NCI-H446 treated with DMSO at 0.1 percent for 48 hours (cell line): ENCODE measurements at regions not wholly inside any gene's neighbourhood (a gene's known extent, or its start where the extent isn't known, plus 50 kb on each side); places are given as distances from the start of the nearest gene placed in this dataset.

Source experiments
- DNase-seq: peaks from one replicate; lab custom pipeline; 2025; lab: John Stamatoyannopoulos, UW

DNA sequence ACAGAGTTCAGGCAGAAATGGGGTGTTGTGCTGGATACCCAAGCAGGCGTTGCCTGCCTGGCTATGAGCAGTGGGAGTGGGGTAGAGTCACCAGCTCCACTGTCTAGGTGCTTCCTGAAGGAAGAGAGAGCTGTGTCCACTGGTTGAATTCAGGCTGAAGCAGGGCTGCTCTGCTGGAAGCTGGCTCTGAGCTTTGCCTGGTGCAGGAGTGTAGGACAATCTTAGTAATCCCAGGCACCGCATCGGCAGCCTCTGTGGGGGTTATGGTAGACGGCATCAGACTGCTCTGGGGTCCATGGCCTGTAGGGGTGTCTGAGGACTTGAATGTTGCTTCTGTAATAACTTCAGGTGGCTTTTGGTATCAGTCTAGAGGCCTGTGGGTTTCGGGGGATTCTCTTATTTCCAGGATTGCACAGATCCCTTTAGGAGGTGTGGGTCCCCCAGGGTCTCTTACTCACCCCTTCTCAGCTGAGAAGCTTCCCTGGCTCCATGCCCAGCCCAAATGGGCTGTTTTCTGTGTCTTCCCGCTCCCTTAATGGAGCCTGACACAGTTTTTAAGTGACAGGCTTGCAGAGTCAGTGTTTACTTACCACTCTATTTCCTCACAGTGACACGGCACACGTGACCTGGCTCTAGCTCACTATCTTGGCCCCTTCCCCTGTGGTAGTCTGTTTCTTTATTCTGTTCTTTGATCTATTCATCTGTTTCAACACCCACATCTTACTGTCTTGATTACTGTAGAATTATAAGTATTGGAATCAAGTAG, 644.3 kb downstream of the CBLN2 start:
- no peak for DNase-seq

DNA sequence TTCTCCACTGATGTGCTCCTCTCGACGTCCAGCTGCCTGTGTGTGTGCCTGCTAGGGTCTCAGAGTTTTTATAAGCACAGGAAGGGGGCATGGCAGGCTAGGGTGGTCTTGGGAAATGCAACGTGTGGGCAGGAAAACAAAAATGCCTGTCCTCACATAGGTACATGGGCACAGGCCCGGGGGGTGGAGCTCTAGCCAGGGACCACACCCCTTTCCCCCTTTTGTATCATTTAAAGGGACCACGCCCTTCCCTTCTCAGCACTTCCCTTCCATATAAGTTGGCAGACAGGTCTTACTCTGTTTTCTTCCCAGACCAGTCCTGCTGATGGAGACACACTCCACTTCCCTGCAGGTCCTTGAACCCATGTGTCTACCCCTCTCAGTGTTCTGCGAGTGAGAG, 645.0 kb downstream of the CBLN2 start:
- DNase-seq = no peak

DNA sequence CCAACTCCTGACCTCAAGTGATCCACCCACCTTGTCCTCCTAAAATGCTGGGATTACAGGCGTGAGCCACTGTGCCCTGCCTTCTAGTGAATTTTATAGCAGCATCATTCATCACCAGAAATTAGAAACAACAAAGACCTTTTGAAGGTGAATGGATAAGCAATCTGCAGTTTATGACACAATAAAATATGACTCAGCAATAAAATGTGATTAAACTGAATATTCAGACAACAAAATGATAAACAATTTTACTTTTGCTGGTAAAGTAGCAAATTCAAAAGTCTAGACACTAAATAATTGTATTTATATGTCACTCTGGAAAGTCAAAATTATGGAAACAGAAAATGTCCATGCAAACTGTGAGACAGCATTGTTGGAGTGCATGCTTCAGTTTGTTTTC, 656.6 kb downstream of the CBLN2 start:
- no peak for DNase-seq

DNA sequence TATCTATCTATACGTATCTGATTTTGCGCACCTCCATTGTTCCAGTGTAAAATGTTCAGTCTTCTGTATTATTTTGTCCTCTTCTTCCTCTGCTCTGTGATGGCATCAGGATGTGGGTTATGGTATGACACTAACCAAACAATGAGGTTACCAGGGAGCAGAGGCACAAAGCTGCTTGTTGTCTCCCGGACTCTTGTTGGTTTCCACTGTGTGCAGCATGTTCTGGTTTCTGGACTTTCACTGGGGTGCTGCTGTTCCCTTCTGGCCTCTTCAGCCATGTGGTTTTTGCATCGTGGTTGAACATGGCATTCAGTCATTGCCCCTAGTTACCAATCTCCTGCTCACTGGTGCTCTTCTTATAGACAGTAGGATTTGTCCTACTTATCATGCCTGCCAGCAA, 665.9 kb downstream of the CBLN2 start:
- no peak for DNase-seq

DNA sequence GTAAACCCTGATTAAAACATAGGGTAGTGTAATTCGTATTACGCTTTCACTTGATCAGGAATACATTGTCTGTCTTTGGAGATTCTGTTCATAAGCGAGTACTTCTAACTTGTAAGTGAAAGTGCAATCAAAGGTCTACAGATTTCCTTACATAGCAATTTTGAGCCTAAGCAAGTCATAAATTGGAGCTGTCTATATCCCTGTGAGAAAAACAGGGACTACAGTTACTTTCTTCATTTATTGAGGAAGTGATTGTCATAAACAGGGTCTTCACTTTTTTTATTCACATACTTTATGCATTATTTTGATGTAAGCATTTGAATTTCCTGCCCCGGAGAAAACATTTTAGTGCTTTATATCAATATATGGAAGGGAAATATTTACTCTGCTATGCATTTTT, 670.4 kb downstream of the CBLN2 start:
- DNase-seq = no peak

DNA sequence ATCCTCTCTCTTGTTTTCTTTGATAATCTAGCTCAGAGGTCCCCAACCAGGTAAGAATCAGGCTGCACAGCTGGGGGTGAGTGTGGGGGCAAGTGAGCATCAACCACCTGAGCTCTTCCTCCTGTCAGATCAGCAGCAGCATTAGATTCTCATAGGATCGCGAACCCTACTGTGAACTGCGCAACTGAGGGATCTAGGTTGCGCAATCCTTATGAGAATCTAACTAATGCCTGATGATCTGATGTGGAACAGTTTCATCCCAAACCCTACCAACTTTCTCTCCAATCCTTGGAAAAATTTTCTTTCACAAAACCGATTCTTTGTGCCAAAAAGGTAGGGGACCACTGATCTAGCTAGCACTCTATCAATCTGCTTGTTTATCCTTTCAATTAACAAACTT, 678.3 kb downstream of the CBLN2 start:
- no peak for DNase-seq

DNA sequence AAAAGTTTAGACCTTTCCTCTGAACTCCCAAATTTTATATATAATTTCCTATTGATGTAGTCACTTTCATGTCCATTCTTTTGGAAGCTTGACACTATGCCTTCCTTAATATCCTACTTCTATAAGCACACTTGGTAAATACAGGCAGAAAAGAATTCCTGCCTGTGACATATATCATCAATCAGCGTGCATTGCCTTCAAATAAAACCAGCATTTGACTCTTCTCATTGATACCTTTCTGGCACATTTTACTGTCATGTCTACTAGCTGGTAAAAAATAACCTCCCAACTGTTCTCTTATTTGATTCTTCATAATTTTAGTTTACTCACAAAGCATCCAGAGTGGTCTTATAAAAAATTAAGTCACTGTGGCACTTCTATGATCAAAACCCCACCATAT, 693.5 kb downstream of the CBLN2 start:
- DNase-seq = no peak

DNA sequence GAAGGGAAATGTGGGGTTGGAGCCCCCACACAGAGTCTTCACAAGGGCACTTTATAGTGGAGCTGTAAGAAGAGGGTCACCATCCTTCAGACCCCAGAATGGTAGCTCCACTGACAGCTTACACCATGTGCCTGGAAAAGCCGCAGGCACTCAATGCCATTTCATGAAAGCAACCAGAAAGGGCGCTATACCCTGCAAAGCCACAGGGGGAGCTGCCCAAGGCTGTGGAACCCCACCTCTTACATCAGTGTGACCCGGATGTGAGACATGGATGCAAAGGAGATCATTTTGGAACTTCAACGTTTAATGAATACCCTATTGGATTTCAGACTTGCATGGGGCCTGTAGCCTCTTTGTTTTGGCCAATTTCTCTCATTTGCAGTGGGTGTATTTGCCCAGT, 694.7 kb downstream of the CBLN2 start:
- DNase-seq = no peak

DNA sequence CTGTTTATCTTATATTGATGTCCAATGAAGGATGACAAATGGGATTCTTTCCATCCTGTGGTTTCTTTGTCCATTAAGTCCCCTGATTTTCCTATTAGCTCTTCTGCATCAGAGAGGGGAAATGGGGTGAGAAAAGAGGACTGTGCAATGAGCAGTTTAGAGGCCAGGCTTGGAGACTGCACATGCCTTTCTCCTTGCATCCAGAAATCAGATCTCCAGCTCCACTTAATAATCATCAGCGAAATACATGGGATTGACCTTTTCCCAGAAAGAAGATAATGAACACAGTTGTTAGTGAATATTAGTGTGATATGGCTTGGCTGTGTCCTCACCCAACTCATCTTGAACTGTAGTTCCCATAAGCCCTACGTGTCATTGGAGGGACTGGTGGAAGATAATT, 697.4 kb downstream of the CBLN2 start:
- DNase-seq = no peak

DNA sequence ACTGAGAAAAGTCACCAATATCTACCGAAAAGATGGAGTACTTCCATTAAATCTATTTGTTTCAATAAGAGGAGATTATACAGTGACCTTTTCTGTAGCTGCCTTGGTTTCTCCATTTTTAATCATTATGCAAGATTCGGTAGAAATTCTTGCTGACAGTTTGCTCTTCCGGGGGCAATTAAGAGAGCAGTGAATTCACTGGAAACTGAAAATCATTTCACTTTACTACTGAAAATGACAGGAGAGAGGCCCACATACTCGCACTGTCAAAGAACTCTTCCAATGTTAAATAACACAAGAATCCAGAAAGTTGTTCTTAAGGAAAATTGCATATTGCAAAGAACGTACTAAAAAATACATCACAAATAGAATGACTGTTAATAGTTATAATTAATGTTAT, 699.3 kb downstream of the CBLN2 start:
- no peak for DNase-seq

DNA sequence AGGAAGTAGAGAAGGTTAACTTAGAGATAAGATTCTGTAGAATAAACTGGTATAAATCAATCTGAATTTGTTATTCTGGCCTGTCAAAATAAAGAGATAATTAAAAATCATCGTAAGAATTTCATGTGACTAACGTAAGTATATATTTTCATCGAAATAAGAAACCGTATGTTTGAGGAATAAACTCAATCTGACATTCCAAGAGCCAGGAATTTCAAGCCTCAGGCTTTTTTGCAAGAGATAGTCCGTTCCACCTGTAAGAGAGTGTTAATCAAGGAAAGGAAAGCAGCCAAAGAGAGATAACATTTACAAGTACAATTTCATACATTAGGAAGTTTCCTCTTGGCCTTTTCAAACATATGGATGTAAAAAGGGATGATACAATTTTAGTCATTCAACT, 701.5 kb downstream of the CBLN2 start:
- no peak for DNase-seq

DNA sequence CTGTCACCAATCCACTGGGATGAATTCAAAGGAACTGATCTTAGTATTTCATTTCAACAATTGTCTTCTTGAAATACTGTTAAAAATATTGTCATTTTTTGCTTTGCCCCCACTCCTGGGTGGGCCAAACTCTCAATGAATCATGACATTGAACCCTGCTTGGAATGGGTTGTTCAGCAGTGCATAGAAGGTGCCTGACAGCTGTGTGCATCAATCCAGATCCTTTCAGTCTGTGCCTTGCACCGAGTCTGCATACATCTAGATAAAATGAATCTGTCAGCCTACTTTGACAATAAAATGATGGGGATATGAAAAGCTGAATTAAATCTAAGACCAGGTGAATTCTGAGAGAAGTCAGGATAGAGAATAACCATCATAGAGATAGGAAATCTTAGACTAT, 706.6 kb downstream of the CBLN2 start:
- DNase-seq = no peak

DNA sequence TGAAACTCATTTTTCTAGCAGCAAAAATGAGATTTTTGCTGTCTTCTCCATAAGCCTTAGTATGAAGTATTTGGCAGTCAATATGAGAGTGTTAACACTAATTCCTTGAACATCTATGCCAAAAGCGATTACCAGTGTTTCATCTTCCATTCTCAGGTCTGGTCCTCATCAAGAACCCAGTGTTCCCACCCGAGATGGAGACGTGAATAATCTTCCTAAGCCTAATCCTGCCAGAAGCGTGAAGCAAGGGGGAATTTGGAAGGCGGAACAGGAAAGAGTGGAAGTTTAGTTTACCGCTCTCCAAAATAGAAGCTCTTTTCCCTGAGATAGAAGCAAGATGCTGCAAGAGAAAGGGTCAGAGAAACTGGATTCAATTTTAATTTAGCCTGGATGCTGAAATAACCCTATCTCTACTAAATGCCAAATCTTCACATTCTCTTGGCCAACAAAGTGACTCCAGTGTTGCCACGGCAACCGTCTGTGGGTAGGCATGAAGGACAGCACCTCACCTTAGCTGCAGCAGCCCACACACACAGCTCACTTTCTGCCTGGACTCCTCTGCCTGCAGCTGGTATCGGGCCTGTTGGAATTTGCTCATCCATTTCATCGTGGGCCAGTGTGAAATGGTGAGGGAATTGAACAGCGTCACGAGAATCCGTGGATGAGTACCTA, 711.1 kb downstream of the CBLN2 start:
- DNase-seq = no peak

DNA sequence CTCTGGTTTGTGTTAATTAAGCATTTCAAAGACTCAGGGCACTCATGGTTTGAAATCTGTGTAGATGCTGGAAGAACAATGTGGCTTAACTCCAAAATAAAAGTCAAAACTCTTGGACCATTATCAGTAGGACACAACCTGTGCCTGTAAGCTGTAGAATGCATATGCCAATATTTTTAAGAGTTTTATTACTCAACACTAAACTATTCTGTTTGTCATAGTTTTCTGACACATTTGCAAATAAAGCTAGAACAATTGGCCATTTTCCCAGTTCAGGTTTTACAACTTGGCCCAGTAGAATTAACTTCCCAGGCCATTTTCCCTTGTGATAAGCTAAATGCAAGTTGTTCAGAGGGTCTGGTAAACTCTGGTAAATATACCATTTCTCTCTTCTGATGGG, 713.1 kb downstream of the CBLN2 start:
- DNase-seq = no peak

DNA sequence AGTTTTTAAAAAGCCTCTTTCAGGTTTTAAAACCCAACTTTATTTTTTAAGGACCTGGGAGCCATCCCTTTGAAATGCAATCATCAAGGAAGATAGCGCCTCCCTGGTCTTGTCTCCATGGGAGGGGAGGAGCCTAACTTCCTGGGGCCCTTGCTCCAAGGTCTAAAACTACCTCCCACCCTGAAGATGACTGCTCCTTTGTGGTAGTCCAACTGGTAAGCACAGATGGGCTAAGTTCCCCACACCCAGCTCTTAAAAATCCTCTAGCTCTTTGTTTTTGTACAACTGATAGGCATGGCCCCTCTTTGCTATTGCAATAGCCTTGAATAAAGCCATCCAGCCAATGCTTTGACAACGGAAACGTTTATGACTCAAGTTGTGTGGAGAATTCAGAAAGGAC, 716.8 kb downstream of the CBLN2 start:
- DNase-seq = no peak

DNA sequence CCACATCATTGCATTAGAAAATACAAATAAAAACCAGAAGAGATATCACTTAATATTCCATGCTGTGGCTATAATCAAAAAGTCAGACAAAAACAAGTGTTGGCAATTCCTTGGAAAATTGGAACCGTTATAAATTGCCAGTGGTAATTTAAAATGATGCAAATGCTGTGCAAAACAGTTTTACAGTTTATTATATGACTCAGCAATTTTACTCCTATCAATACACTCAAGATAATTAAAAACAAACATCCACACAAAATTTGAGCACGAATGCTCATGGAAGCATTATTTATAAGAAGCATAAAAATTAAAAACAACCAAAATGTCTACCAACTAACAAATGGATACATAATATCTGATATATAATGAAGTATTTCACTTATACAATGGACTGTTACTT, 728.8 kb downstream of the CBLN2 start:
- DNase-seq = no peak

DNA sequence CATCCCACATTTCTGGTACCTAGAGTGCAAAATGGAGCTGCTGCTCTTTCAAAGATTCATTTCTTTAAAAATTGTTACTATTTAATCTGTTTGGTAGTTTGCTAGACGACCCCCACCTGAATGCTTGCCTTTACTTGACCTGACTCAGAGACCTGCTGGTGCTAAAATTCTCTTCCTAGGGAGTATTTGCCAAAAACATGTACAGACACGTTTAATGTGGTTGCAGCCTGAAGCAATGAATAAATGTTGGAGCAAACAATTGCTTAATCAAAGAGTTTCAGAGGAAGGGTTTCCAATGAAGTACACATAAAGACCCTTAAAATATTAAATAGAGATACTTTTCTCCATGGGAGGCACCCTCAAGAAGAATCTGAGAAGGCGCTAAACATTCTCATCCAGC, 734.4 kb downstream of the CBLN2 start:
- no peak for DNase-seq

DNA sequence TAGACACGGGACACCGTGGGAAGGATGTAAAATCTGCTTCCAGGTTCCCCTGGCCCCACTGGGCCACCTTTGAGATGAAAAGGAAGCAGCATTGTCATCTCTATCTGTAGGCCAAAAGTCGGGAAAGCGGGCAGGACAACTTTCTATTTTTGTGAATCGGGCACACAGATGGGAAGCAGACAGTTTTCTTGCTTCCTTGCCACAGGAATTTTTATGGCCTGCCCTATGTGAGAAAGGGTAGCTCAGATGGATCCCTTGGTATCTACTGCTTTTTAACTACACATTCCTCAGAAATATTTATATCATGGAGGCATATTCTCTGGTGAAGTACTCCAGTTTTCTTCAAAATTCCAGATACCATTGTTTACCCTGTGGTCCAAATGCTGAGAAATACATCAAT, 735.5 kb downstream of the CBLN2 start:
- DNase-seq = no peak

DNA sequence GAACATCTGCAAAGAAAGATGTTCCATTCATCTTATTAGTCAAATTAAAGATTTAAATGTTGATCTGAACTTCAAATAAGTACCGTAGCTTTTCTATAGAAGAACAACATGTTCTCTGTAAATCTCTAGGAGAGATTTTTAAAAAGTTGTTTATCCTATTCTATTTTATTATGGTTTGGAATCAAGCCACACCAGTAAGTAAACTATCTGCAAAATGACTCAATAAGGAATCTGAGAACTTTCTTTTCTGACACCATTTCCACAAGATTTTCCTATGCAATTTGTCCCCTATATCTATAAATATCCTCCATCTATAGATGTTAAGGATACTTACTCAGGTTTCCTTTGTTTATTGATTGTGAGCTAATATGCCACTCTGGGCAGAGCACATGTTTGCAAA, 736.6 kb downstream of the CBLN2 start:
- no peak for DNase-seq

DNA sequence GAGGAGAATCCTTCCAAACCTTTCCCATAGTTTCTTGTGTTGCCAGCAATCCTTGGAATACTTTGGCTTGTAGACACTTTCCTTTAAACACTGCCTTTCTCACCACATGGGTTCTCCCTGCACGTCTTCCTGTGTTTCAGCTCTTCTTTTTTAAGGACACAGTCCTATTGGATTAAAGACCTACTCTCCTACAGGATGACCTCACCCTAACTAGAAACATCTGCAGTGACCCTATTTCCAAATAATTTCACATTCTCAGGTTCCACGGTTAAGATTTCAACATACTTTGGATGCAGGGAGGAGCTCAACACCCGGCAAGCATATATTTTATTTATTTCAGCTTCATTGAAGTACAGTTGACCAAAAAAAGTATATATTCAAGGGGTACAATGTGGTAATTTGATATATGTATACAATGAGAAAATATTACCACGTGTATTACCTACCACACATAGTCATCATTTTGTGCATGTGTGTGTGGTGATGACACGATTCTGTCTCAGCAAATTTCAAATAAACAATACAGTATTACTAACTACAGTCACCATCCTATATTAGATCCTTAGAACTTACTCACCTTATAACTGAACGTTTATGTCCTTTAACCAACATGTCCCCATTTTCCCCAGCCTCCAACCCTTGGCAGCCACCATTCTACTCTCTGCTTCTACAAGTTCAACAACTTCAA, 745.0 kb downstream of the CBLN2 start:
- DNase-seq = no peak

DNA sequence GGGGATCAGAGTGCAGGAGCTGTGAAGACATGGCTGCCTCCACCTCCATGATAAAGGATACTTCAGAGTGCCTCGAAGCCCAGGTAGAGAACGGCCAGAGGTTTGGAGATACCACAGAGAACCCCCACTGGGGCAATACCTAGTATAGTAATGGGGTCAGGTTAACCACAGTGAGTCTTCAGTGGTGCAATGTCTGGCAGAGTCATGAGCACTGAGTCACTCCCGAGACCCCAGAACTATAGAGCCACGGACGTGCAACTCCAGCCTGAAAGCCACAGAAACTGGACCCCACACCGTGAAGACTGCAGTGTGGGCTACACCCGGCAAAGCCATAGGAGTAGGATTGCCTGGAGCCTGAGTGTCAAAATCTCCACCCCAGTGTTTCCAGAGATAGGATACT, 746.6 kb downstream of the CBLN2 start:
- DNase-seq = no peak

DNA sequence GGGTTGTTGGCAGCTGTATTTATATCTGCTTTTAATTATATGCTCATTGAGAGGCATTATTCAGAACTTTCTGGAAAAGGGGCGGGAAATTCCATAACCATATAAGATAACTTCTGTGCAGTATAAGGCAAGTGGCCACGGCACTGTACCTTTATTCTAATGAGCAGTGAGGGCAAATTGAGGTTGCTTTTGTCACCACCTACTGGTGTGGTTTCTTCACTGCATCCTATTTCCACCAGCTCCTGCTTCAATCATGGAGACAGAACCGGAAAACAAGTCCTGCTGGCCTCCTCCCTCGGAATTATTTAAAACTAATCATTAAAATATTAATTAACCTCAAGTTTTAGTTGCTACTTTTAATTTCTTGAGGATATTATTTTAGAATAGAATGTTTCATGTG, 759.4 kb downstream of the CBLN2 start:
- DNase-seq = no peak

DNA sequence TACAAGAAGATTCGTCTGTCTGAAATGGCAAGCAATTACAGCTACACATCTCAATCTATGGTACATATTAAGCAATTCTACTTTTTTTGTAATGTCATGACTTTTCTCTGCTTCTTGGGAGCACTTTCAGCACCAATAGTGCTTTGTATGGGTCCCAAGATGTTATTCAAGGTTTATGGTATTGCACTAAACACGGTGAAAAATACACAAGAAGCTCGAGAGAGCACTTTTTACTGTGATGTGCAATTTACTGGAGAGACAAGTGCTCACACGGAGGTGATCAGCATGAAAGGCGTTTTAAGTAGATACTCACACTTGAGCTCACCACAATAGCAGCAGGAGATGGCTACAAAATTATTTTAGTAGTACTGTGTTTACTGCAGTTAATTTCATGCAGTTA, 783.6 kb downstream of the CBLN2 start:
- DNase-seq = no peak

DNA sequence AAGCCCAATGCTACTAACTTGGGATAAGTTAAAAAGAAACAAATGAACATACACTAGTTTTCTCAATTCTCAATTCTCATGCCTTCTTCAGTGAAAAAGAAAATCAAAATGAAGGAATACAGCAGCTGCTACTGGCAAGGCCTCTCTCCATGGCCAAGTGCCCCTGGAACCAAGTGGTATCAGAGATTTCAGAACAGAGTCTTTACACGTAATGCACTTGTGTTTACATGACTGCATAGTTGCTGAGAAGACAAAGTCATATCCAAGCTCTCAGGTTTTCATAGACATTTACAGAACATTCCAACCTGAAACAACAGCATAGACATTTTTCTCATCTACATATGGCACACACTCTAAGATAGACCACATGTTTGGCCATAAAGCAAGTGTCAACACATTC, 789.9 kb downstream of the CBLN2 start:
- no peak for DNase-seq
